Endodermal cell (in vitro differentiated cells): ENCODE measurements at regions not wholly inside any gene's neighbourhood (a gene's known extent, or its start where the extent isn't known, plus 50 kb on each side); places are given as distances from the start of the nearest gene placed in this dataset.
"Not testable (repeated sequence)": the region's sequence is repeated elsewhere in the genome, so short reads cannot be mapped to it uniquely, and the experiment has no call there.

Experiments used
- DNase-seq: peaks from one replicate; pipeline ENCODE4 v3.0.0-alpha.2; 2017
- H3K27ac ChIP-seq: 2 replicates; pipeline ENCODE4 v1.5.1; 2013; ENCODE audit warnings: mild to moderate bottlenecking, low read depth, low read length, moderate library complexity
- H3K27me3 ChIP-seq: 2 replicates; pipeline ENCODE4 v1.6.1; 2013; ENCODE audit warnings: mild to moderate bottlenecking, low read length, moderate library complexity; ENCODE audit not compliant: insufficient read depth, control insufficient read depth, poor library complexity, severe bottlenecking
- H3K36me3 ChIP-seq: 2 replicates; pipeline ENCODE4 v1.7.0; 2013; ENCODE audit warnings: mild to moderate bottlenecking, low read length, moderate library complexity; ENCODE audit not compliant: control insufficient read depth, insufficient read depth
- H3K4me1 ChIP-seq: one replicate; pipeline ENCODE4 v1.7.0; 2013; ENCODE audit warnings: low read length; ENCODE audit not compliant: control insufficient read depth, insufficient read depth
- H3K4me3 ChIP-seq: 2 replicates; pipeline ENCODE4 v1.5.1; 2013; ENCODE audit warnings: mild to moderate bottlenecking, low read length, moderate library complexity
- H3K9ac ChIP-seq: 2 replicates; pipeline ENCODE4 v1.6.1; 2013; ENCODE audit warnings: mild to moderate bottlenecking, low read length, moderate library complexity; ENCODE audit not compliant: poor library complexity, severe bottlenecking; ENCODE audit errors: extremely low read depth
- H3K9me3 ChIP-seq: 2 replicates; pipeline ENCODE4 v1.6.1; 2013; ENCODE audit warnings: mild to moderate bottlenecking, low read length, moderate library complexity; ENCODE audit not compliant: control insufficient read depth
- H3K27ac Mint-ChIP-seq: 2 replicates; pipeline ENCODE4 v1.8.0; 2020; ENCODE audit warnings: mixed read lengths
- H3K27me3 Mint-ChIP-seq: 2 replicates; pipeline ENCODE4 v1.8.0; 2021; ENCODE audit warnings: mild to moderate bottlenecking, mixed read lengths; ENCODE audit not compliant: insufficient read depth
- H3K36me3 Mint-ChIP-seq: 2 replicates; pipeline ENCODE4 v1.8.0; 2020; ENCODE audit warnings: low read depth, mixed read lengths
- H3K4me1 Mint-ChIP-seq: 2 replicates; pipeline ENCODE4 v1.8.0; 2020; ENCODE audit warnings: mixed read lengths
- H3K4me3 Mint-ChIP-seq: 2 replicates; pipeline ENCODE4 v1.8.0; 2020; ENCODE audit warnings: mild to moderate bottlenecking, moderate library complexity, mixed read lengths
- H3K9me3 Mint-ChIP-seq: 2 replicates; pipeline ENCODE4 v1.8.0; 2020; ENCODE audit warnings: mild to moderate bottlenecking, mixed read lengths
- WGBS, 2 experiments: methylation state at CpG; one replicate each; pipeline versions ENCODE4 v1.1.5 to v1.1.7; 2013; ENCODE audit warnings: missing lambda C conversion rate in 2 of 2, mixed read lengths in 1 of 2; ENCODE audit not compliant: insufficient coverage in 1 of 2, insufficient read length in 1 of 2; 5-methylcytosine and 5-hydroxymethylcytosine counted together
- TF ChIP-seq, protein P1 (sequence below): fragments of 200-600 bp; sonication (generic); conservative IDR thresholded peaks from 2 replicates; pipeline ENCODE4 v1.5.0; 2021; ENCODE audit warnings: antibody characterized with exemption, mild to moderate bottlenecking

- H3K4me3 Mint-ChIP-seq: no peak overlapping the region
- no peaks in the 10 kb centered on the region for H3K9me3 Mint-ChIP-seq
- H3K4me3 ChIP-seq: no peak overlapping the region
Observed at GRCh38 chr2:193076995-193077394, 882.3 kb upstream of the TMEFF2 start.

GRCh38 chr2:193074933-193075332 is 880.2 kb upstream of the TMEFF2 start:
- H3K27ac ChIP-seq: no peak overlapping the region
- H3K9me3 ChIP-seq: peaks cover 10% of the 10 kb centered on the region
- H3K36me3 ChIP-seq: no peaks in the 10 kb centered on the region
- no peak overlapping the region for H3K4me3 Mint-ChIP-seq
- no peak overlapping the region for H3K9ac ChIP-seq
- no CpG with 5 or more reads among the region's 2 CpGs for WGBS, 2 experiments
- no peak for DNase-seq
- H3K4me3 ChIP-seq: no peak overlapping the region
- H3K36me3 Mint-ChIP-seq: no peaks in the 10 kb centered on the region
- H3K9me3 Mint-ChIP-seq: peaks cover 14% of the 10 kb centered on the region
- H3K27ac Mint-ChIP-seq: no peak overlapping the region
- H3K27me3 Mint-ChIP-seq: no peaks in the 10 kb centered on the region
- H3K27me3 ChIP-seq: no peaks in the 10 kb centered on the region
- no peaks in the 10 kb centered on the region for H3K4me1 Mint-ChIP-seq
- TF ChIP-seq, protein P1, sequence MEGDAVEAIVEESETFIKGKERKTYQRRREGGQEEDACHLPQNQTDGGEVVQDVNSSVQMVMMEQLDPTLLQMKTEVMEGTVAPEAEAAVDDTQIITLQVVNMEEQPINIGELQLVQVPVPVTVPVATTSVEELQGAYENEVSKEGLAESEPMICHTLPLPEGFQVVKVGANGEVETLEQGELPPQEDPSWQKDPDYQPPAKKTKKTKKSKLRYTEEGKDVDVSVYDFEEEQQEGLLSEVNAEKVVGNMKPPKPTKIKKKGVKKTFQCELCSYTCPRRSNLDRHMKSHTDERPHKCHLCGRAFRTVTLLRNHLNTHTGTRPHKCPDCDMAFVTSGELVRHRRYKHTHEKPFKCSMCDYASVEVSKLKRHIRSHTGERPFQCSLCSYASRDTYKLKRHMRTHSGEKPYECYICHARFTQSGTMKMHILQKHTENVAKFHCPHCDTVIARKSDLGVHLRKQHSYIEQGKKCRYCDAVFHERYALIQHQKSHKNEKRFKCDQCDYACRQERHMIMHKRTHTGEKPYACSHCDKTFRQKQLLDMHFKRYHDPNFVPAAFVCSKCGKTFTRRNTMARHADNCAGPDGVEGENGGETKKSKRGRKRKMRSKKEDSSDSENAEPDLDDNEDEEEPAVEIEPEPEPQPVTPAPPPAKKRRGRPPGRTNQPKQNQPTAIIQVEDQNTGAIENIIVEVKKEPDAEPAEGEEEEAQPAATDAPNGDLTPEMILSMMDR: no peak
- H3K4me1 ChIP-seq: no peaks in the 10 kb centered on the region

More at GRCh38 chr2:193076995-193077394, 882.3 kb upstream of the TMEFF2 start:
- Mint-ChIP-seq H3K27ac (no peak overlapping the region), H3K36me3 (no peaks in the 10 kb centered on the region), H3K4me1 (no peaks in the 10 kb centered on the region), H3K27me3 (no peaks in the 10 kb centered on the region)
- no peaks in the 10 kb centered on the region for H3K36me3 ChIP-seq
- TF ChIP-seq, protein P1: no peak
- no peak overlapping the region for H3K9ac ChIP-seq
- no peak overlapping the region for H3K27ac ChIP-seq
- H3K27me3 ChIP-seq: no peaks in the 10 kb centered on the region
- no peaks in the 10 kb centered on the region for H3K4me1 ChIP-seq
- DNase-seq: no peak
- no peaks in the 10 kb centered on the region for H3K9me3 ChIP-seq

DNA sequence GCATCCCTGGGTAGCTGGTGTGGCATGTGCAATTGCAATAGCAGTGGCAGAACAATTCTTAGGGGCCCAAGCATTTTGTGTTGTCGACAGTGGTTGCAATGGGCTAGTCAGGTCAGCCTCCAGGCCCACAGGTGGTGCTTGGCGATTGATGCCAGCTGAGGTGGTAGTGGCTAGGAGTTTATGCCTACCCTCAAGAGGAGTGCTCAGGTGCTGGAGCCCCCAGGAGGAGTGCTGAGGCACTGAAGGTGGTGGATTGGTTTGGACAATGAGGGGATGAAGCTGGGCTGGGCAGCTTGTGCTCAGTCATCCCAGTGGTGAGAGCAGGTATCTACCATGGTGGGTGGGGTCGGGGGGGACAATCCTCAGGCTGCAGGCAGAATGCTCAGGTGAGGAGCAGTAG is 877.9 kb upstream of the TMEFF2 start:
- no peak overlapping the region for H3K4me3 ChIP-seq
- Mint-ChIP-seq H3K9me3 (peaks cover 14% of the 10 kb centered on the region), H3K4me3 (no peak overlapping the region), H3K36me3 (no peaks in the 10 kb centered on the region), H3K27ac (no peak overlapping the region), H3K4me1 (no peaks in the 10 kb centered on the region), H3K27me3 (no peaks in the 10 kb centered on the region)
- no peaks in the 10 kb centered on the region for H3K4me1 ChIP-seq
- H3K9me3 ChIP-seq: peaks cover 10% of the 10 kb centered on the region
- no peaks in the 10 kb centered on the region for H3K36me3 ChIP-seq
- no peak for DNase-seq
- H3K9ac ChIP-seq: no peak overlapping the region
- no peaks in the 10 kb centered on the region for H3K27me3 ChIP-seq
- no peak overlapping the region for H3K27ac ChIP-seq
- TF ChIP-seq, protein P1: no peak
- 66 to 100% methylated on average over 1 to 3 of the region's 3 CpGs for WGBS, 2 experiments

- H3K4me3 ChIP-seq, H3K4me1 Mint-ChIP-seq, H3K36me3 Mint-ChIP-seq, H3K27ac ChIP-seq, H3K36me3 ChIP-seq, H3K4me3 Mint-ChIP-seq, DNase-seq, H3K4me1 ChIP-seq, H3K27me3 ChIP-seq, H3K27me3 Mint-ChIP-seq, H3K9me3 ChIP-seq, H3K27ac Mint-ChIP-seq, H3K9ac ChIP-seq: not testable (repeated sequence)
- peaks cover 29% of the 10 kb centered on the region for H3K9me3 Mint-ChIP-seq
- 90 to 92% methylated on average over 1 to 3 of the region's 3 CpGs for WGBS, 2 experiments
Observed at GRCh38 chr2:193025556-193025955, 830.8 kb upstream of the TMEFF2 start.
